GM04504 (cell line): ENCODE measurements at regions not wholly inside any gene's neighbourhood (a gene's known extent, or its start where the extent isn't known, plus 50 kb on each side); places are given as distances from the start of the nearest gene placed in this dataset.

ENCODE experiments used
- DNase-seq: peaks from one replicate; pipeline ENCODE4 v3.0.0-alpha.2; 2012; ENCODE audit warnings: low read depth

DNA sequence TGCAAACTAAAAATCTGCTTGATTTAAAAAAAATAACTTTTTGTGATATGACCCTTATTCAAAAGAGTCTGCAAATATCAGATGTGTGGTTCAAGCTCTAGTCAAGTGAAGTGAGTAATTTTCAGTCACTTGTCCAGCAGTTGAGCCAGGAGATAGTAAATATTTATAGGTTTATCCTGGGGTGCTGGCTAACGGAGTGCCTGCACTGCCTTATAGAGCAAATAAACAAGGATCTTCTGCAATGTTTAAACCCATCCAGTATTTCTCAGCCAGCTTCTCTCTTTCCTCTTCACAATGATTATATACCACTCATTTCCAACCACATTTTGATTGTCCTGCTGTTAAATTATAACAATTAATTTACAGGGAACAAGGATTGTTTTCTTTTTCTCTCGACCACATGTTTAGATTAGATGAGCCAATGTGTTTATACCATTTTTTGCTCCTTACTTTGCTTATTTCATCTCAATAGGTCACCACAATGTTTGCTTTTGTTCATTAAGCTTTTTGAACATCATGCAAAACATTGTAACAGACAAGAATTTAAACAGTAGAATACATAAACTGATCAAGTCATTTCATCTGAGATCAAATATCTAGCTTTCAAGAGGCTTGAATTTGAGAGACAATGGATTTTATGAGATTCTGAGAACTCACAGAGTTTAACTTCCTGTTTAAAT lies 60.3 kb upstream of the GREM2 start:
- DNase-seq = no peak

DNA sequence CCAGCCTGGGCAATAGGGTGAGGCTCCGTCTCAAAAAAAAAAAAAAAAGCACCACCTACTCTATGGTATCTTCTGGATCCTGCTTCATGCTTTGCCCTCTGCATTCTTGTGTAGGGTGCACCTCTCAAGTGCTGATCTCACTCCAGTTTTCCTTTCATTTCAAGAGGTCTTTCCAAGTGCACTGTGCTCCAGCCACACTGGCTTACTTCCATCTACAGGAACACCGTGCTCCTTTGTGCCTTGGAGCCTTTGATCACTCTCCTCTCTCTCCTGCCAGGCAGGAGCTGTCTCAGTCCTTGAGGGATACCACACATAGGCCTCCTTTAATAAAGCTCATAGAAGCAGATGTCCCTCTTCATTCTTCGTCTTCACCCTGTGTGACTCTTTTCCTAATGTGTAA lies 55.4 kb upstream of the GREM2 start:
- DNase-seq = no peak

DNA sequence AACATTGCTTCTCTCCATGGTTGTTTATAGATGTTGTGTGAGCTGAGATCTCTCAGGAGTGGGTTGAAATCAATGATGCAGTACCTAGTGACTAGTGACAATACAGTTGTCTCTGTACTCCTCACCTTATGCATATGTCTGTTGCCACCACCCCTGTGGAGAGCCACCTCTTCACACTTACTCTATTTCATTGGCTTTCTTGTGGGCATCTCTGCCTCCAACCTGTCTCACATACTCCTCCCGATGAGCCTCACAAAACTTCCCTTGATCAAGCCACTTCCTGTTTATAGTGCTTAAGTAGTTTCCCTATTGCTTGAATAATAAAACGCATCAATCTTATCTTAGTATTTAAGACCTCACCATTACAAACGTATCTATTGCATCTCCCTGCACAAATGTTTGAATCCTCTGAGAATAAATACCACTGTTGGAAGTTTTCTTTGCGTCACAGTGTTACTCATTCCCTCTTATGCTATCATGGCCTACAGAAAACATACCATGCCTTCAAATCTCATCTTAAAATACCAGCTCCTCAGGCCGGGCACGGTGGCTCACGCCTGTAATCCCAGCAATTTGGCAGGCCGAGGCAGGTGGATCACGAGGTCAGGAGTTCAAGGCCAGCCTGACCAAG lies 54.7 kb upstream of the GREM2 start:
- DNase-seq = no peak

DNA sequence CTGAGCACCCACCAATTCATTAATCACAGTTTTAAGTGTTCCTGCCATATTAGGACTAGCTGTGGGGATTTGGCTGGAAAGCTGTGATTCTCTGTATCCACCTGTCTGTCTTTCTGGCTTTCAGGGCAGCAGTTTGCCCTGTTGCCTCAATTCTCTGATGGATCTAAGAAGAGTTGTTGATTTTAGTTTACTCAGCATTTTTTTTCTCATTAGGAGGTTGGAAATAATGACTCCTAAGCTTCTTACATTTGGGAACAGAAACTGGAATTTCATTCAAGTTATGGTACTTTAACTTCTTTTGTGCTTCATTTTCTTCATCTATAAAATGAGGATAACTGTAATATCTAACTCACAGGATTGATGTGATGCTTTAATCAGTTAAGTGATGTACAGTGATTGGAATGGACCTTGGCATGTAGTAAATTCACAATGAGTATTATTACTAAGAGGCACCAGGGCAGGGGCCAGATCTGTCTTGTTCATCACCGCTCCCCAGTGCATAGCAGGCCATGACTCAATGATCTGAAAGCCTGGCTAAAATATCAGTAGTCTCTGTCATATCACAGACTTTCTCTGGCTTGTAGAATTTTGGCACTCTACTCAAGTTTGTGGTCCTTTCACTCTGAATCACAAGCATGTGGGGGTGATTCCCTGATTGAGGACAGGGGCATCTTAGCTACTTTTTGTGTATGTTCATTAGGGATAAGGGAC lies 51.4 kb upstream of the GREM2 start:
- DNase-seq = peak; percentile 56
